ENCODE measurements at regions not wholly inside any gene's neighbourhood (a gene's known extent, or its start where the extent isn't known, plus 50 kb on each side); places are given as distances from the start of the nearest gene placed in this dataset.

- H3K14ac ChIP-seq (ENCODE audit: low read length) = no peak overlapping the region
- H3K27me3 ChIP-seq (ENCODE audit: control insufficient read depth in 3 of 3, insufficient read depth in 3 of 3, low read depth in 1 of 3, low read length in 3 of 3) = no peaks in the 10 kb centered on the region
- H3K23ac ChIP-seq (ENCODE audit: low read depth, low read length, poor library complexity) = no peak overlapping the region
- no peaks in the 10 kb centered on the region for H3K79me1 ChIP-seq (ENCODE audit: low read depth, low read length)
- no peaks in the 10 kb centered on the region for H3K9me3 ChIP-seq (replicated peaks in 1 of 2; ENCODE audit: control insufficient read depth in 2 of 2, insufficient read depth in 1 of 2, low read depth in 1 of 2, low read length in 2 of 2)
- H3K36me3 ChIP-seq (replicated peaks in 1 of 2; ENCODE audit: control insufficient read depth in 2 of 2, insufficient read depth in 2 of 2, low read length in 2 of 2) = no peaks in the 10 kb centered on the region
- H2BK5ac ChIP-seq (ENCODE audit: low read length) = no peak overlapping the region
- H3K4me1 ChIP-seq (ENCODE audit: control insufficient read depth in 2 of 2, insufficient read depth in 1 of 2, low read depth in 1 of 2, low read length in 2 of 2) = no peaks in the 10 kb centered on the region
- H3K27ac ChIP-seq (replicated peaks; ENCODE audit: low read length) = no peak overlapping the region
- no peak overlapping the region for H2BK120ac ChIP-seq (ENCODE audit: low read depth, low read length)
- no peak overlapping the region for H4K91ac ChIP-seq (ENCODE audit: low read depth, low read length, poor library complexity)
- H2BK15ac ChIP-seq (ENCODE audit: low read length) = no peak overlapping the region
- no peak overlapping the region for H2AFZ ChIP-seq (ENCODE audit: low read length)
- no peak overlapping the region for H3K9ac ChIP-seq (ENCODE audit: low read depth, low read length, poor library complexity)
- no peak overlapping the region for H3K18ac ChIP-seq (ENCODE audit: low read length)
- no peak overlapping the region for H3K4me3 ChIP-seq (ENCODE audit: low read length in 2 of 2)
- WGBS, 2 donors (ENCODE audit: extremely low coverage in 2 of 2, insufficient read length in 2 of 2, insufficient replicate concordance in 1 of 2) = no CpG with 5 or more reads among the region's 4 CpGs
- no peak overlapping the region for H3K4me2 ChIP-seq (ENCODE audit: insufficient read depth, low read length, poor library complexity, severe bottlenecking)
- H2BK12ac ChIP-seq (ENCODE audit: low read length) = no peak overlapping the region
- no peak overlapping the region for H4K8ac ChIP-seq (ENCODE audit: low read depth, low read length)
- H2AK5ac ChIP-seq (ENCODE audit: low read depth, low read length) = no peak overlapping the region
- no peak for DNase-seq (ENCODE audit: low spot score)
- H3K4ac ChIP-seq (ENCODE audit: low read length) = no peak overlapping the region
Measured at GRCh38 chr21:16863908-16864307, 648.9 kb upstream of the CXADR start.

- Histone ChIP-seq H3K36me3 (replicated peaks in 1 of 2; ENCODE audit: control insufficient read depth in 2 of 2, insufficient read depth in 2 of 2, low read length in 2 of 2) (no peaks in the 10 kb centered on the region), H2BK5ac (ENCODE audit: low read length) (no peak overlapping the region), H2AK5ac (ENCODE audit: low read depth, low read length) (no peak overlapping the region), H3K79me1 (ENCODE audit: low read depth, low read length) (no peaks in the 10 kb centered on the region), H2BK15ac (ENCODE audit: low read length) (no peak overlapping the region), H3K9me3 (replicated peaks in 1 of 2; ENCODE audit: control insufficient read depth in 2 of 2, insufficient read depth in 1 of 2, low read depth in 1 of 2, low read length in 2 of 2) (no peaks in the 10 kb centered on the region), H4K8ac (ENCODE audit: low read depth, low read length) (no peak overlapping the region), H2AFZ (ENCODE audit: low read length) (no peak overlapping the region), H3K4ac (ENCODE audit: low read length) (no peak overlapping the region), H3K18ac (ENCODE audit: low read length) (no peak overlapping the region), H3K9ac (ENCODE audit: low read depth, low read length, poor library complexity) (no peak overlapping the region), H3K27me3 (ENCODE audit: control insufficient read depth in 3 of 3, insufficient read depth in 3 of 3, low read depth in 1 of 3, low read length in 3 of 3) (no peaks in the 10 kb centered on the region), H4K91ac (ENCODE audit: low read depth, low read length, poor library complexity) (no peak overlapping the region), H3K23ac (ENCODE audit: low read depth, low read length, poor library complexity) (no peak overlapping the region), H3K4me1 (ENCODE audit: control insufficient read depth in 2 of 2, insufficient read depth in 1 of 2, low read depth in 1 of 2, low read length in 2 of 2) (no peaks in the 10 kb centered on the region), H3K4me2 (ENCODE audit: insufficient read depth, low read length, poor library complexity, severe bottlenecking) (no peak overlapping the region), H2BK120ac (ENCODE audit: low read depth, low read length) (no peak overlapping the region), H3K14ac (ENCODE audit: low read length) (no peak overlapping the region), H3K4me3 (ENCODE audit: low read length in 2 of 2) (no peak overlapping the region), H3K27ac (replicated peaks; ENCODE audit: low read length) (no peak overlapping the region), H2BK12ac (ENCODE audit: low read length) (no peak overlapping the region)
- no peak for DNase-seq (ENCODE audit: low spot score)
Measured at GRCh38 chr21:16865632-16866031, 647.2 kb upstream of the CXADR start.

- Histone ChIP-seq H2BK12ac (ENCODE audit: low read length) (no peak overlapping the region), H2AK5ac (ENCODE audit: low read depth, low read length) (no peak overlapping the region), H4K91ac (ENCODE audit: low read depth, low read length, poor library complexity) (no peak overlapping the region), H3K4ac (ENCODE audit: low read length) (no peak overlapping the region), H3K14ac (ENCODE audit: low read length) (no peak overlapping the region), H3K18ac (ENCODE audit: low read length) (no peak overlapping the region), H4K8ac (ENCODE audit: low read depth, low read length) (no peak overlapping the region), H3K9me3 (replicated peaks in 1 of 2; ENCODE audit: control insufficient read depth in 2 of 2, insufficient read depth in 1 of 2, low read depth in 1 of 2, low read length in 2 of 2) (no peaks in the 10 kb centered on the region), H3K4me2 (ENCODE audit: insufficient read depth, low read length, poor library complexity, severe bottlenecking) (no peak overlapping the region), H3K9ac (ENCODE audit: low read depth, low read length, poor library complexity) (no peak overlapping the region), H3K79me1 (ENCODE audit: low read depth, low read length) (no peaks in the 10 kb centered on the region), H3K36me3 (replicated peaks in 1 of 2; ENCODE audit: control insufficient read depth in 2 of 2, insufficient read depth in 2 of 2, low read length in 2 of 2) (no peaks in the 10 kb centered on the region), H2BK15ac (ENCODE audit: low read length) (no peak overlapping the region), H3K23ac (ENCODE audit: low read depth, low read length, poor library complexity) (no peak overlapping the region), H2BK120ac (ENCODE audit: low read depth, low read length) (no peak overlapping the region), H2BK5ac (ENCODE audit: low read length) (no peak overlapping the region), H3K4me3 (ENCODE audit: low read length in 2 of 2) (no peak overlapping the region), H3K4me1 (ENCODE audit: control insufficient read depth in 2 of 2, insufficient read depth in 1 of 2, low read depth in 1 of 2, low read length in 2 of 2) (no peaks in the 10 kb centered on the region), H3K27ac (replicated peaks; ENCODE audit: low read length) (no peak overlapping the region), H2AFZ (ENCODE audit: low read length) (no peak overlapping the region), H3K27me3 (ENCODE audit: control insufficient read depth in 3 of 3, insufficient read depth in 3 of 3, low read depth in 1 of 3, low read length in 3 of 3) (no peaks in the 10 kb centered on the region)
- no peak for DNase-seq (ENCODE audit: low spot score)
- WGBS, 2 donors (ENCODE audit: extremely low coverage in 2 of 2, insufficient read length in 2 of 2, insufficient replicate concordance in 1 of 2) = no CpG with 5 or more reads among the region's 4 CpGs
Measured at GRCh38 chr21:16866851-16867250, 646.0 kb upstream of the CXADR start.

GRCh38 chr21:16870103-16870502 lies 642.7 kb upstream of the CXADR start:
- no peak overlapping the region for H2BK120ac ChIP-seq (ENCODE audit: low read depth, low read length)
- H2BK15ac ChIP-seq (ENCODE audit: low read length) = no peak overlapping the region
- no peak overlapping the region for H3K18ac ChIP-seq (ENCODE audit: low read length)
- H4K91ac ChIP-seq (ENCODE audit: low read depth, low read length, poor library complexity) = no peak overlapping the region
- no peak overlapping the region for H3K23ac ChIP-seq (ENCODE audit: low read depth, low read length, poor library complexity)
- no peak overlapping the region for H2AFZ ChIP-seq (ENCODE audit: low read length)
- H3K4me2 ChIP-seq (ENCODE audit: insufficient read depth, low read length, poor library complexity, severe bottlenecking) = no peak overlapping the region
- H3K14ac ChIP-seq (ENCODE audit: low read length) = no peak overlapping the region
- no peak overlapping the region for H3K9ac ChIP-seq (ENCODE audit: low read depth, low read length, poor library complexity)
- H3K27ac ChIP-seq (replicated peaks; ENCODE audit: low read length) = no peak overlapping the region
- H4K8ac ChIP-seq (ENCODE audit: low read depth, low read length) = no peak overlapping the region
- H3K4me3 ChIP-seq (ENCODE audit: low read length in 2 of 2) = no peak overlapping the region
- no peaks in the 10 kb centered on the region for H3K9me3 ChIP-seq (replicated peaks in 1 of 2; ENCODE audit: control insufficient read depth in 2 of 2, insufficient read depth in 1 of 2, low read depth in 1 of 2, low read length in 2 of 2)
- H3K27me3 ChIP-seq (ENCODE audit: control insufficient read depth in 3 of 3, insufficient read depth in 3 of 3, low read depth in 1 of 3, low read length in 3 of 3) = no peaks in the 10 kb centered on the region
- no peak overlapping the region for H2BK12ac ChIP-seq (ENCODE audit: low read length)
- no peaks in the 10 kb centered on the region for H3K4me1 ChIP-seq (ENCODE audit: control insufficient read depth in 2 of 2, insufficient read depth in 1 of 2, low read depth in 1 of 2, low read length in 2 of 2)
- H2AK5ac ChIP-seq (ENCODE audit: low read depth, low read length) = no peak overlapping the region
- DNase-seq (ENCODE audit: low spot score) = no peak
- no CpG with 5 or more reads among the region's 1 CpG for WGBS, 2 donors (ENCODE audit: extremely low coverage in 2 of 2, insufficient read length in 2 of 2, insufficient replicate concordance in 1 of 2)
- no peaks in the 10 kb centered on the region for H3K36me3 ChIP-seq (replicated peaks in 1 of 2; ENCODE audit: control insufficient read depth in 2 of 2, insufficient read depth in 2 of 2, low read length in 2 of 2)
- H3K4ac ChIP-seq (ENCODE audit: low read length) = no peak overlapping the region
- H3K79me1 ChIP-seq (ENCODE audit: low read depth, low read length) = no peaks in the 10 kb centered on the region
- no peak overlapping the region for H2BK5ac ChIP-seq (ENCODE audit: low read length)

All from neuronal stem cell (in vitro differentiated cells).